ENCODE measurements at regions not wholly inside any gene's neighbourhood (a gene's known extent, or its start where the extent isn't known, plus 50 kb on each side); places are given as distances from the start of the nearest gene placed in this dataset.

GRCh38 chr6:226516-227073, 65.7 kb upstream of the DUSP22 start:
- Mint-ChIP-seq H3K4me3 (no peak overlapping the region), H3K4me1 (peaks cover 57% of the 10 kb centered on the region), H3K27ac (peak overlapping the region; percentile 41), H3K27me3 (no peaks in the 10 kb centered on the region), H3K9me3 (no peaks in the 10 kb centered on the region), H3K36me3 (no peaks in the 10 kb centered on the region)

- H3K27me3 Mint-ChIP-seq = no peaks in the 10 kb centered on the region
- peaks cover 55% of the 10 kb centered on the region for H3K4me1 Mint-ChIP-seq
- no peak overlapping the region for H3K27ac Mint-ChIP-seq
- H3K4me3 Mint-ChIP-seq = no peak overlapping the region
- no peaks in the 10 kb centered on the region for H3K9me3 Mint-ChIP-seq
- H3K36me3 Mint-ChIP-seq = no peaks in the 10 kb centered on the region
Observed at GRCh38 chr6:227074-227782, 65.1 kb upstream of the DUSP22 start.

GRCh38 chr6:227812-228338, 64.4 kb upstream of the DUSP22 start:
- H3K9me3 Mint-ChIP-seq = no peaks in the 10 kb centered on the region
- H3K36me3 Mint-ChIP-seq = no peaks in the 10 kb centered on the region
- H3K27me3 Mint-ChIP-seq = no peaks in the 10 kb centered on the region
- no peak overlapping the region for H3K4me3 Mint-ChIP-seq
- H3K27ac Mint-ChIP-seq = no peak overlapping the region
- H3K4me1 Mint-ChIP-seq = peaks cover 51% of the 10 kb centered on the region

- no peak overlapping the region for H3K4me3 Mint-ChIP-seq
- peak overlapping the region; percentile 55 for H3K27ac Mint-ChIP-seq
- H3K4me1 Mint-ChIP-seq = peaks cover 41% of the 10 kb centered on the region
- H3K27me3 Mint-ChIP-seq = no peaks in the 10 kb centered on the region
- no peaks in the 10 kb centered on the region for H3K9me3 Mint-ChIP-seq
- H3K36me3 Mint-ChIP-seq = no peaks in the 10 kb centered on the region
Observed at GRCh38 chr6:228881-229651, 63.2 kb upstream of the DUSP22 start.

- H3K4me1 Mint-ChIP-seq = peaks cover 38% of the 10 kb centered on the region
- no peak overlapping the region for H3K4me3 Mint-ChIP-seq
- H3K36me3 Mint-ChIP-seq = no peaks in the 10 kb centered on the region
- no peak overlapping the region for H3K27ac Mint-ChIP-seq
- no peaks in the 10 kb centered on the region for H3K9me3 Mint-ChIP-seq
- no peaks in the 10 kb centered on the region for H3K27me3 Mint-ChIP-seq
Observed at GRCh38 chr6:231779-232178, 60.5 kb upstream of the DUSP22 start.

- H3K4me1 Mint-ChIP-seq = peaks cover 42% of the 10 kb centered on the region
- H3K27ac Mint-ChIP-seq = no peak overlapping the region
- no peaks in the 10 kb centered on the region for H3K27me3 Mint-ChIP-seq
- no peak overlapping the region for H3K4me3 Mint-ChIP-seq
- H3K9me3 Mint-ChIP-seq = no peaks in the 10 kb centered on the region
- H3K36me3 Mint-ChIP-seq = no peaks in the 10 kb centered on the region
Observed at GRCh38 chr6:232982-233640, 59.2 kb upstream of the DUSP22 start.

GRCh38 chr6:234706-235372, 57.4 kb upstream of the DUSP22 start:
- no peaks in the 10 kb centered on the region for H3K9me3 Mint-ChIP-seq
- H3K27ac Mint-ChIP-seq = peak overlapping the region; percentile 92
- peaks cover 43% of the 10 kb centered on the region for H3K4me1 Mint-ChIP-seq
- peak overlapping the region; percentile 55 for H3K4me3 Mint-ChIP-seq
- no peaks in the 10 kb centered on the region for H3K27me3 Mint-ChIP-seq
- H3K36me3 Mint-ChIP-seq = no peaks in the 10 kb centered on the region

- Mint-ChIP-seq H3K27me3 (no peaks in the 10 kb centered on the region), H3K4me3 (peak overlapping the region; percentile 63), H3K4me1 (peaks cover 41% of the 10 kb centered on the region), H3K36me3 (no peaks in the 10 kb centered on the region), H3K27ac (peak overlapping the region; percentile 92), H3K9me3 (no peaks in the 10 kb centered on the region)
Observed at GRCh38 chr6:235763-236360, 56.4 kb upstream of the DUSP22 start.

GRCh38 chr6:236519-236918, 55.8 kb upstream of the DUSP22 start:
- H3K4me1 Mint-ChIP-seq = peaks cover 37% of the 10 kb centered on the region
- peak overlapping the region; percentile 15 for H3K4me3 Mint-ChIP-seq
- H3K36me3 Mint-ChIP-seq = no peaks in the 10 kb centered on the region
- peak overlapping the region; percentile 92 for H3K27ac Mint-ChIP-seq
- no peaks in the 10 kb centered on the region for H3K27me3 Mint-ChIP-seq
- H3K9me3 Mint-ChIP-seq = no peaks in the 10 kb centered on the region

- H3K9me3 Mint-ChIP-seq = no peaks in the 10 kb centered on the region
- peaks cover 24% of the 10 kb centered on the region for H3K4me1 Mint-ChIP-seq
- no peaks in the 10 kb centered on the region for H3K36me3 Mint-ChIP-seq
- no peak overlapping the region for H3K27ac Mint-ChIP-seq
- H3K27me3 Mint-ChIP-seq = no peaks in the 10 kb centered on the region
- H3K4me3 Mint-ChIP-seq = no peak overlapping the region
Observed at GRCh38 chr6:240151-240550, 52.1 kb upstream of the DUSP22 start.

GRCh38 chr6:241336-241865, 50.9 kb upstream of the DUSP22 start:
- Mint-ChIP-seq H3K27ac (no peak overlapping the region), H3K9me3 (no peaks in the 10 kb centered on the region), H3K36me3 (no peaks in the 10 kb centered on the region), H3K27me3 (no peaks in the 10 kb centered on the region), H3K4me1 (peaks cover 12% of the 10 kb centered on the region), H3K4me3 (no peak overlapping the region)

All from activated naive CD4-positive, alpha-beta T cell treated with anti-CD3 and anti-CD28 coated beads, Interleukin-2, amount 50 U/mL, for 24 hours (primary cell).